Neuron (in vitro differentiated cells): ENCODE measurements at regions not wholly inside any gene's neighbourhood (a gene's known extent, or its start where the extent isn't known, plus 50 kb on each side); places are given as distances from the start of the nearest gene placed in this dataset.
"Not testable (repeated sequence)": the region's sequence is repeated elsewhere in the genome, so short reads cannot be mapped to it uniquely, and the experiment has no call there.

Source experiments
- H2AFZ ChIP-seq: one replicate; pipeline ENCODE4 v1.6.1; 2013; ENCODE audit warnings: low read depth, mild to moderate bottlenecking, inconsistent platforms, low read length, moderate library complexity
- H3K27me3 ChIP-seq: one replicate; pipeline ENCODE4 v1.6.1; 2013; ENCODE audit warnings: low read length; ENCODE audit not compliant: insufficient read depth
- H3K36me3 ChIP-seq: one replicate; pipeline ENCODE4 v1.6.1; 2013; ENCODE audit warnings: low read length; ENCODE audit not compliant: insufficient read depth
- H3K4me1 ChIP-seq: one replicate; pipeline ENCODE4 v1.6.1; 2013; ENCODE audit warnings: low read length; ENCODE audit not compliant: insufficient read depth
- H3K4me3 ChIP-seq: 2 replicates; pipeline ENCODE4 v1.5.1; 2013; ENCODE audit warnings: mild to moderate bottlenecking, low read length, moderate library complexity
- H3K9me3 ChIP-seq: one replicate; pipeline ENCODE4 v1.6.1; 2013; ENCODE audit warnings: low read length

GRCh38 chr2:87445613-87446312 is 302.1 kb upstream of the PLGLB2 start:
- H3K27me3 ChIP-seq, H3K36me3 ChIP-seq, H3K4me3 ChIP-seq, H3K9me3 ChIP-seq, H3K4me1 ChIP-seq, H2AFZ ChIP-seq: not testable (repeated sequence)

GRCh38 chr2:87446313-87446696 is 301.6 kb upstream of the PLGLB2 start:
- H3K36me3 ChIP-seq, H3K9me3 ChIP-seq, H3K4me1 ChIP-seq, H3K4me3 ChIP-seq, H3K27me3 ChIP-seq, H2AFZ ChIP-seq: not testable (repeated sequence)

GRCh38 chr2:87449462-87449980 is 298.4 kb upstream of the PLGLB2 start:
- H3K36me3 ChIP-seq, H3K4me1 ChIP-seq, H3K9me3 ChIP-seq, H2AFZ ChIP-seq, H3K4me3 ChIP-seq, H3K27me3 ChIP-seq: not testable (repeated sequence)

- H3K9me3 ChIP-seq, H3K4me3 ChIP-seq, H3K27me3 ChIP-seq, H3K36me3 ChIP-seq, H3K4me1 ChIP-seq, H2AFZ ChIP-seq: not testable (repeated sequence)
Observed at GRCh38 chr2:87452193-87452592, 295.7 kb upstream of the PLGLB2 start.

GRCh38 chr2:87452861-87453260 is 295.0 kb upstream of the PLGLB2 start:
- not testable (repeated sequence) for H3K36me3 ChIP-seq, H2AFZ ChIP-seq, H3K4me3 ChIP-seq, H3K4me1 ChIP-seq, H3K27me3 ChIP-seq, H3K9me3 ChIP-seq

GRCh38 chr2:87453965-87454364 is 293.9 kb upstream of the PLGLB2 start:
- H2AFZ ChIP-seq, H3K36me3 ChIP-seq, H3K9me3 ChIP-seq, H3K4me1 ChIP-seq, H3K27me3 ChIP-seq: not testable (repeated sequence)
- peak overlapping the region; percentile 18 for H3K4me3 ChIP-seq

- not testable (repeated sequence) for H3K9me3 ChIP-seq, H2AFZ ChIP-seq, H3K36me3 ChIP-seq, H3K27me3 ChIP-seq, H3K4me1 ChIP-seq
- H3K4me3 ChIP-seq: peak overlapping the region; percentile 35
Observed at GRCh38 chr2:87454421-87454820, 293.5 kb upstream of the PLGLB2 start.

- H3K36me3 ChIP-seq, H2AFZ ChIP-seq, H3K27me3 ChIP-seq, H3K4me1 ChIP-seq, H3K9me3 ChIP-seq: not testable (repeated sequence)
- H3K4me3 ChIP-seq: peak overlapping the region; percentile 57
Observed at GRCh38 chr2:87455209-87455853, 292.6 kb upstream of the PLGLB2 start.

GRCh38 chr2:87455854-87456249 is 292.0 kb upstream of the PLGLB2 start:
- not testable (repeated sequence) for H3K36me3 ChIP-seq, H3K27me3 ChIP-seq, H3K4me1 ChIP-seq, H2AFZ ChIP-seq, H3K9me3 ChIP-seq
- H3K4me3 ChIP-seq: peak overlapping the region; percentile 57

GRCh38 chr2:87456477-87457128 is 291.3 kb upstream of the PLGLB2 start:
- H3K4me3 ChIP-seq: peak overlapping the region; percentile 51
- H2AFZ ChIP-seq, H3K4me1 ChIP-seq, H3K27me3 ChIP-seq, H3K9me3 ChIP-seq, H3K36me3 ChIP-seq: not testable (repeated sequence)

GRCh38 chr2:87457129-87457499 is 290.8 kb upstream of the PLGLB2 start:
- H3K27me3 ChIP-seq, H3K36me3 ChIP-seq, H3K4me3 ChIP-seq, H3K4me1 ChIP-seq, H3K9me3 ChIP-seq, H2AFZ ChIP-seq: not testable (repeated sequence)

GRCh38 chr2:87458938-87459337 is 288.9 kb upstream of the PLGLB2 start:
- H3K36me3 ChIP-seq, H3K4me1 ChIP-seq, H3K4me3 ChIP-seq, H2AFZ ChIP-seq, H3K9me3 ChIP-seq, H3K27me3 ChIP-seq: not testable (repeated sequence)

GRCh38 chr2:87460104-87460503 is 287.8 kb upstream of the PLGLB2 start:
- H3K27me3 ChIP-seq: not testable (repeated sequence)

GRCh38 chr2:87460662-87461061 is 287.2 kb upstream of the PLGLB2 start:
- not testable (repeated sequence) for H3K27me3 ChIP-seq, H3K4me3 ChIP-seq, H3K9me3 ChIP-seq, H3K36me3 ChIP-seq, H2AFZ ChIP-seq, H3K4me1 ChIP-seq

More at GRCh38 chr2:87460104-87460503, 287.8 kb upstream of the PLGLB2 start:
- H3K36me3 ChIP-seq, H3K9me3 ChIP-seq, H3K4me1 ChIP-seq, H2AFZ ChIP-seq, H3K4me3 ChIP-seq: not testable (repeated sequence)
